Transverse colon (tissue), 4 donors: ENCODE measurements at regions not wholly inside any gene's neighbourhood (a gene's known extent, or its start where the extent isn't known, plus 50 kb on each side); places are given as distances from the start of the nearest gene placed in this dataset.

ENCODE experiments used
- DNase-seq: peaks from one replicate; pipeline ENCODE4 v3.0.0-alpha.2; 2019
- H3K27ac ChIP-seq, 4 donors: fragments of 200-600 bp; sonication (generic); 2 replicates each; pipeline ENCODE4 v1.5.1; 2016 to 2018; ENCODE audit warnings: inconsistent platforms in 4 of 4
- H3K27me3 ChIP-seq: fragments of 200-600 bp; sonication (generic); 2 replicates; pipeline ENCODE4 v1.5.1; 2017; ENCODE audit warnings: inconsistent platforms
- H3K36me3 ChIP-seq, 4 donors: fragments of 200-600 bp; sonication (generic); 2 replicates each; pipeline ENCODE4 v1.5.1; 2017 to 2019; ENCODE audit warnings: inconsistent platforms in 4 of 4
- H3K4me1 ChIP-seq, 4 donors: fragments of 200-600 bp; sonication (generic); 2 replicates each; pipeline ENCODE4 v1.5.1; 2017 to 2020; ENCODE audit warnings: inconsistent platforms in 4 of 4
- H3K4me3 ChIP-seq, 4 donors: fragments of 200-600 bp; sonication (generic); 1 replicate in 1 of 4; 2 replicates in 3 of 4; pipeline versions ENCODE4 v1.5.1 to v1.6.1; 2017 to 2019; ENCODE audit warnings: inconsistent platforms in 4 of 4
- H3K9me3 ChIP-seq, 2 donors: fragments of 200-600 bp; sonication (generic); 2 replicates each; pipeline ENCODE4 v1.5.1; 2017 to 2019; ENCODE audit warnings: inconsistent platforms in 2 of 2
- EP300 ChIP-seq: sonication (generic); formaldehyde crosslinking; IDR thresholded peaks from one replicate; pipeline ENCODE4 v1.6.1; 2017; ENCODE audit warnings: antibody characterized with exemption, low read depth
- POLR2A ChIP-seq: fragments of 450-650 bp; IDR thresholded peaks from one replicate; pipeline ENCODE4 v1.6.1; 2016; ENCODE audit warnings: antibody characterized with exemption, mild to moderate bottlenecking, moderate library complexity
- POLR2AphosphoS5 ChIP-seq, 3 donors: sonication (generic); formaldehyde crosslinking; IDR thresholded peaks; one replicate each; pipeline ENCODE4 v1.6.1; 2016; ENCODE audit warnings: antibody characterized with exemption in 3 of 3
- WGBS, 2 donors: methylation state at CpG; one replicate each; pipeline ENCODE4 v1.1.5; 2018; ENCODE audit warnings: low coverage in 1 of 2; 5-methylcytosine and 5-hydroxymethylcytosine counted together
- in situ Hi-C, 4 donors: fragments of 200-750 bp; cut with MboI; loops; one replicate each; pipeline versions ENCODE4 v1.15.0 to v1.15.1; 2017; ENCODE audit warnings: low sequenced_read_pairs in 3 of 4, low pct_ligation_motif_present in 1 of 4, low pct_unique_long_range_greater_than_20kb in 1 of 4
- intact Hi-C: fragments of 100-400 bp; cut with DNase I; formaldehyde crosslinking; loops from one replicate; pipeline ENCODE4 v1.15.1; 2023; ENCODE audit warnings: low total_unique reads
- TF ChIP-seq, protein P1 (sequence below), 5 experiments: fragments of 200-600 bp in 3 of 5; fragments of 450-650 bp in 2 of 5; sonication (generic) in 3 of 5; IDR thresholded peaks; 1 replicate in 2 of 5; 2 replicates in 3 of 5; pipeline ENCODE4 v1.5.1; 2016 to 2017; ENCODE audit warnings: antibody characterized with exemption in 5 of 5, inconsistent platforms in 3 of 5, mild to moderate bottlenecking in 2 of 5, moderate library complexity in 1 of 5

- in situ Hi-C loops, result no loop called here
These were observed 61.8 kb upstream of the TSC22D2 start for GRCh38 chr3:150346266-150346665.

GRCh38 chr3:150345021-150345538 is 63.0 kb upstream of the TSC22D2 start:
- no peaks in the 10 kb centered on the region for H3K36me3 ChIP-seq
- in situ Hi-C loops (no loop called here), intact Hi-C loops (no loop called here)
- WGBS, 2 donors, result 11 to 56% methylated on average over 2 to 10 of the region's 10 CpGs
- H3K9me3 ChIP-seq, result no peaks in the 10 kb centered on the region
- peaks cover 3 to 25% (median 12%) of the 10 kb centered on the region in 4 donors for H3K4me1 ChIP-seq
- peak; percentile 90 for DNase-seq
- H3K27ac ChIP-seq, result peak overlapping the region; percentile 8 to 28 (median 22)
- no peak overlapping the region for H3K4me3 ChIP-seq
- TF ChIP-seq EP300 (peak; percentile 72), POLR2AphosphoS5 (IDR thresholded peaks at IDR 0.05) (peak; percentile 44 to 91 (median 81))
- TF ChIP-seq, protein P1, sequence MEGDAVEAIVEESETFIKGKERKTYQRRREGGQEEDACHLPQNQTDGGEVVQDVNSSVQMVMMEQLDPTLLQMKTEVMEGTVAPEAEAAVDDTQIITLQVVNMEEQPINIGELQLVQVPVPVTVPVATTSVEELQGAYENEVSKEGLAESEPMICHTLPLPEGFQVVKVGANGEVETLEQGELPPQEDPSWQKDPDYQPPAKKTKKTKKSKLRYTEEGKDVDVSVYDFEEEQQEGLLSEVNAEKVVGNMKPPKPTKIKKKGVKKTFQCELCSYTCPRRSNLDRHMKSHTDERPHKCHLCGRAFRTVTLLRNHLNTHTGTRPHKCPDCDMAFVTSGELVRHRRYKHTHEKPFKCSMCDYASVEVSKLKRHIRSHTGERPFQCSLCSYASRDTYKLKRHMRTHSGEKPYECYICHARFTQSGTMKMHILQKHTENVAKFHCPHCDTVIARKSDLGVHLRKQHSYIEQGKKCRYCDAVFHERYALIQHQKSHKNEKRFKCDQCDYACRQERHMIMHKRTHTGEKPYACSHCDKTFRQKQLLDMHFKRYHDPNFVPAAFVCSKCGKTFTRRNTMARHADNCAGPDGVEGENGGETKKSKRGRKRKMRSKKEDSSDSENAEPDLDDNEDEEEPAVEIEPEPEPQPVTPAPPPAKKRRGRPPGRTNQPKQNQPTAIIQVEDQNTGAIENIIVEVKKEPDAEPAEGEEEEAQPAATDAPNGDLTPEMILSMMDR (IDR thresholded peaks at IDR 0.05), result no peak
- H3K27me3 ChIP-seq, result no peaks in the 10 kb centered on the region

More at GRCh38 chr3:150346266-150346665, 61.8 kb upstream of the TSC22D2 start:
- H3K9me3 ChIP-seq, result no peaks in the 10 kb centered on the region
- no peak overlapping the region for H3K27ac ChIP-seq
- peaks cover 3 to 25% (median 13%) of the 10 kb centered on the region in 4 donors for H3K4me1 ChIP-seq
- no peak for DNase-seq
- intact Hi-C loops, result no loop called here
- 88 to 90% methylated on average over 6 of the region's 6 CpGs for WGBS, 2 donors
- H3K36me3 ChIP-seq, result no peaks in the 10 kb centered on the region
- H3K4me3 ChIP-seq, result no peak overlapping the region
- H3K27me3 ChIP-seq, result no peaks in the 10 kb centered on the region
- TF ChIP-seq POLR2AphosphoS5 (IDR thresholded peaks at IDR 0.05) (no peak), EP300 (no peak), POLR2A (no peak)
- TF ChIP-seq, protein P1 (IDR thresholded peaks at IDR 0.05), result no peak

DNA sequence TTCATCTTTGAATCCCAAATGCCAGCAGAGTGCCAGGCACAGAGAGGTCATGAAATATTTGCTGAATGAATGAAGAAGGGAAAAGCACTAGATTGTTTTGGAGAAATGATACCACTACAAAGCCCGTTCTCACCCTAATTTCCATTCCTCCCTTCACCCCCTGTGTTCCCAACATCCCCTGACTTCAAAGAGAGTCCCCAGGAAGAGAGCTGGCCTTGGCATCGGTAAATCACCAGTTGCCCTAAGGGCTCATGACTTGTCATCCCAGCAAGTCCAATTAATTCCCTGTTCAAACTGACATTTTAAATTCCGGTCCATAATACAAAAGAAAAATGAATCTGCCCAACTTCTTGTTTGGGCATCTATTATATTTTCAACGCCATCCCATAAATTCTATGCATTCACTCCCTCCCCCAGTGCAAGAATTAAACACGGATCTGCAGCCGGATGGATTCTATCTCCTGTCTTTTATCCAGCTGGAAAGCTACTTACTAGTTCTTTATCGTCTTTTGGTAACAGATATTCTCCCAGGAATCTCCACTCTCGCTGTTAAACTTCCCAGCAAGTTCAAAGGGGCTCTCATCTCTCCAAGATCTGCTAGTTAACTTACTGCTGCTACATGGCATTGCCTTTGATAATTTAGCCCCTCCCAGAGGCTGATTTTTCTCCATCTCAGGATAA is 63.9 kb upstream of the TSC22D2 start:
- WGBS, 2 donors, result 71 to 72% methylated on average over 7 to 8 of the region's 8 CpGs
- Histone ChIP-seq H3K27me3 (no peaks in the 10 kb centered on the region), H3K4me1 (peaks cover 3 to 25% (median 11%) of the 10 kb centered on the region in 4 donors), H3K4me3 (no peak overlapping the region), H3K9me3 (no peaks in the 10 kb centered on the region), H3K36me3 (no peaks in the 10 kb centered on the region), H3K27ac (peak overlapping the region in 2 of 4 donors; percentile 8 to 19)
- no peak for TF ChIP-seq POLR2A
- TF ChIP-seq EP300, result no peak
- TF ChIP-seq, protein P1 (IDR thresholded peaks at IDR 0.05), result no peak
- TF ChIP-seq POLR2AphosphoS5 (IDR thresholded peaks at IDR 0.05), result no peak
- intact Hi-C loops, result no loop called here
- DNase-seq, result no peak
- in situ Hi-C loops, result no loop called here

DNA sequence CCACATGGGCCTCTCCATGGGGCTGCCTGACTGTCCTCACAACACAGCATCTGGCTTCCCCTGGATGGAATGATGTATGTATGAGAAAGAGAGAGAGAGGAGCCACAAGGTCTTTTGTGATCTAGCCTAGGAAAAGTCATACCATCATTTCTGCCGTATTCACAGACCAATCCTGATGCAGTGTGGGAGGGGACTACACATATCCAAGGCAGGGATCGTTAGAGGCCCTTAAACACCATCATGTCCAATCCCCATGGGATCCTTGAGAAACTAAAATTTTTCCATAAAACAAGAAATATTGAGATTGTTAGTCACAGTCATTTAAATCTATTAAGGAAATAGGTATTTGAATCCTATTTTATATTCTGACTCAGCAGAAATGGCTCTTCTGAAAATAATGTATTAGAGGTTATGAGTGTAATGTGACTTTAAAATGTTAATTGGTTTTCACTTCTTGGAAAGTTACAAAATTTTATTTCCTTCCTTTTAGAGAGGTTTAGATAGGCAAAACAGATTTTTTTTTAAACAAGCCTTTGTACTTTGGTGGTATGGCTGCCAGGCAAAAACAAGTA is 65.1 kb upstream of the TSC22D2 start:
- in situ Hi-C loops, result no loop called here
- Histone ChIP-seq H3K27ac (no peak overlapping the region), H3K36me3 (no peaks in the 10 kb centered on the region), H3K9me3 (no peaks in the 10 kb centered on the region), H3K4me3 (no peak overlapping the region), H3K4me1 (peaks cover under 1 to 15% (median 6%) of the 10 kb centered on the region in 4 donors), H3K27me3 (no peaks in the 10 kb centered on the region)
- no peak for DNase-seq
- intact Hi-C loops, result no loop called here
- TF ChIP-seq, protein P1 (IDR thresholded peaks at IDR 0.05), result no peak
- WGBS, 2 donors, result 88 to 94% methylated on average over 2 of the region's 2 CpGs
